ENCODE measurements at regions not wholly inside any gene's neighbourhood (a gene's known extent, or its start where the extent isn't known, plus 50 kb on each side); places are given as distances from the start of the nearest gene placed in this dataset.

DNA sequence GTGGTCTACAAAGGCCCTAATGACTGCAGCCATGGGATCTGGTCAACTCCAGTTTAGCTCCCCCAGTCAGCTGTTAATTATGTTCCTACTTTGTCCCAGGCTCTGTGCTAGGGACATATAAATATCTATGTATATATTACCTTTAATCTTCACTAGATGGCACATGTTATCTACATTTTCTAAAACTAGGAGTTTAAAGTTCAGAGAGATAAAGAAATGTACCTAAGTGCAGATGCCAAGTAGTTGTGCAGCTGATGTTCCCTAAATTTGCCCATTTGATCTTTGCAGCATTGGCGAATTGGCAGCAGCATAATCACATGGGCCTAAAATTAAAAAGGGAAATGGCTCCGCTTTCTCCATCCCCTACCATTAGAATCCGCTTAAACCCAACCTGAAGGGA, 541.1 kb downstream of the MED13L start:
- TF ChIP-seq EZH2 (IDR thresholded peaks at IDR 0.05; ENCODE audit: insufficient read depth, poor library complexity, severe bottlenecking) = no peak
- no peak for TF ChIP-seq EZH2phosphoT487 (IDR thresholded peaks at IDR 0.05; ENCODE audit: insufficient read depth, low read depth)

All from GM23248 (cell line).